ENCODE measurements at regions not wholly inside any gene's neighbourhood (a gene's known extent, or its start where the extent isn't known, plus 50 kb on each side); places are given as distances from the start of the nearest gene placed in this dataset.

DNA sequence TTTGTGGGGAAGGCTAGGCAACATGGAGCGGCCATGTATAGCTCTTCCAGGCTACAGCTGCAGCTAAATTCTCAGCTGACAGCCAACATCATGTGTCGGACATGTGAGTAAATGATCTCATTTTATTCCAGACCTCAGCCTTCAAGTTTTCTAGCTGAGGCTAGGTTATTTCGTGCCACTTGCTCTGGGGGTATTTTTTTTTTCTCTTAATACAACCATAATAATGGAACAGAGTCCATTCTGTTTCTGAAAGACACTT, 573.5 kb downstream of the CD109 start:
- no peak for TF ChIP-seq EP300 (IDR thresholded peaks at IDR 0.05; ENCODE audit: low read length)
- TF ChIP-seq, protein P1, sequence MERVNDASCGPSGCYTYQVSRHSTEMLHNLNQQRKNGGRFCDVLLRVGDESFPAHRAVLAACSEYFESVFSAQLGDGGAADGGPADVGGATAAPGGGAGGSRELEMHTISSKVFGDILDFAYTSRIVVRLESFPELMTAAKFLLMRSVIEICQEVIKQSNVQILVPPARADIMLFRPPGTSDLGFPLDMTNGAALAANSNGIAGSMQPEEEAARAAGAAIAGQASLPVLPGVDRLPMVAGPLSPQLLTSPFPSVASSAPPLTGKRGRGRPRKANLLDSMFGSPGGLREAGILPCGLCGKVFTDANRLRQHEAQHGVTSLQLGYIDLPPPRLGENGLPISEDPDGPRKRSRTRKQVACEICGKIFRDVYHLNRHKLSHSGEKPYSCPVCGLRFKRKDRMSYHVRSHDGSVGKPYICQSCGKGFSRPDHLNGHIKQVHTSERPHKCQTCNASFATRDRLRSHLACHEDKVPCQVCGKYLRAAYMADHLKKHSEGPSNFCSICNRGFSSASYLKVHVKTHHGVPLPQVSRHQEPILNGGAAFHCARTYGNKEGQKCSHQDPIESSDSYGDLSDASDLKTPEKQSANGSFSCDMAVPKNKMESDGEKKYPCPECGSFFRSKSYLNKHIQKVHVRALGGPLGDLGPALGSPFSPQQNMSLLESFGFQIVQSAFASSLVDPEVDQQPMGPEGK (CRISPR knock-in tag; IDR thresholded peaks at IDR 0.05; ENCODE audit: borderline replicate concordance): no peak
- TF ChIP-seq RFX5 (IDR thresholded peaks at IDR 0.05; ENCODE audit: low read depth, low read length): no peak
- no peak for TF ChIP-seq IRF2 (CRISPR knock-in tag; IDR thresholded peaks at IDR 0.05)

Measured in K562 (cell line).